AG04450 (cell line): ENCODE measurements at regions not wholly inside any gene's neighbourhood (a gene's known extent, or its start where the extent isn't known, plus 50 kb on each side); places are given as distances from the start of the nearest gene placed in this dataset.

Source experiments
- CTCF ChIA-PET: fragments of 300-600, 350-600 bp; formaldehyde crosslinking; extraction: SDS; loops from one replicate; lab custom pipeline; 2022; ENCODE audit warnings: antibody characterized with exemption, inconsistent platforms; lab: Charles Lee
- POLR2A ChIA-PET: fragments of 350-600 bp; formaldehyde crosslinking; extraction: SDS; loops from one replicate; lab custom pipeline; 2021; ENCODE audit warnings: antibody characterized with exemption, inconsistent platforms; lab: Yijun Ruan, JAX
- DNase-seq: peaks from one replicate; pipeline ENCODE4 v3.0.0-alpha.2; 2011; ENCODE audit warnings: low read depth, low spot score
- H3K27ac ChIP-seq: one replicate; pipeline ENCODE4 v1.5.1; 2012; ENCODE audit warnings: low read depth, low read length, control low read depth
- H3K27me3 ChIP-seq: one replicate; pipeline ENCODE4 v1.6.0; 2012; ENCODE audit warnings: low read length; ENCODE audit not compliant: control insufficient read depth, insufficient read depth
- H3K4me3 ChIP-seq: 2 replicates; pipeline ENCODE4 v1.5.1; 2011; ENCODE audit warnings: mild to moderate bottlenecking, low read depth, low read length, control low read depth
- H3K9me3 ChIP-seq: 2 replicates; pipeline ENCODE4 v1.5.1; 2012; ENCODE audit warnings: low read length; ENCODE audit not compliant: control insufficient read depth, insufficient read depth
- CTCF ChIP-seq: IDR thresholded peaks from 2 replicates; pipeline ENCODE4 v1.5.1; 2011; ENCODE audit warnings: low read depth, low read length, control low read depth, inconsistent platforms

GRCh38 chr10:4768416-4768815 lies 57.6 kb upstream of the AKR1E2 start:
- Histone ChIP-seq H3K27ac (no peak overlapping the region), H3K27me3 (no peaks in the 10 kb centered on the region), H3K4me3 (no peak overlapping the region), H3K9me3 (no peaks in the 10 kb centered on the region)
- CTCF ChIA-PET = interaction anchor here (3.1 kb wide), 1 partner anchor 1571 kb away, joined by 8 read pairs; no protein-coding TSS in a partner anchor
- DNase-seq = no peak
- no peak for TF ChIP-seq CTCF
- POLR2A ChIA-PET = interaction anchor here (1.0 kb wide), 1 partner anchor 983 kb away, joined by 3 read pairs; the partner anchor contains the start of gene KLF6

GRCh38 chr10:4767033-4767814 lies 58.8 kb upstream of the AKR1E2 start:
- Histone ChIP-seq H3K4me3 (no peak overlapping the region), H3K27me3 (no peaks in the 10 kb centered on the region), H3K27ac (no peak overlapping the region), H3K9me3 (no peaks in the 10 kb centered on the region)
- DNase-seq = no peak
- ChIA-PET CTCF (interaction anchor here (0.6 to 2.2 kb wide), 34 partner anchors 14 to 1578 kb away, joined by 3 to 10 read pairs (median 4); partner anchors contain the start of gene KLF6), POLR2A (interaction anchor here (0.6 to 1.0 kb wide), 2 partner anchors 982 to 1013 kb away, joined by 3 to 4 read pairs; partner anchors contain the start of gene KLF6)
- peak; percentile 68 for TF ChIP-seq CTCF

GRCh38 chr10:4766454-4766853 lies 59.6 kb upstream of the AKR1E2 start:
- H3K27ac ChIP-seq = no peak overlapping the region
- no peak for TF ChIP-seq CTCF
- CTCF ChIA-PET = interaction anchor here (0.6 to 2.2 kb wide), 18 partner anchors 27 to 1573 kb away, joined by 3 to 10 read pairs (median 4); partner anchors contain the start of gene KLF6
- no peaks in the 10 kb centered on the region for H3K9me3 ChIP-seq
- no peaks in the 10 kb centered on the region for H3K27me3 ChIP-seq
- POLR2A ChIA-PET = interaction anchor here (0.6 to 1.1 kb wide), 2 partner anchors 103 to 1012 kb away, joined by 3 to 4 read pairs; no protein-coding TSS in a partner anchor
- no peak for DNase-seq
- no peak overlapping the region for H3K4me3 ChIP-seq

- no peak overlapping the region for H3K27ac ChIP-seq
- no peak for TF ChIP-seq CTCF
- no peak overlapping the region for H3K4me3 ChIP-seq
- POLR2A ChIA-PET = interaction anchor here (1.1 kb wide), 1 partner anchor 102 kb away, joined by 3 read pairs; no protein-coding TSS in a partner anchor
- H3K9me3 ChIP-seq = no peaks in the 10 kb centered on the region
- no peak for DNase-seq
- H3K27me3 ChIP-seq = no peaks in the 10 kb centered on the region
- CTCF ChIA-PET = interaction anchor here (0.6 to 2.2 kb wide), 8 partner anchors 50 to 1572 kb away, joined by 3 to 10 read pairs (median 4); no protein-coding TSS in a partner anchor
These were observed 60.6 kb upstream of the AKR1E2 start for GRCh38 chr10:4765428-4765827.
